ENCODE measurements at regions not wholly inside any gene's neighbourhood (a gene's known extent, or its start where the extent isn't known, plus 50 kb on each side); places are given as distances from the start of the nearest gene placed in this dataset.
"Not testable (repeated sequence)": the region's sequence is repeated elsewhere in the genome, so short reads cannot be mapped to it uniquely, and the experiment has no call there.

DNA sequence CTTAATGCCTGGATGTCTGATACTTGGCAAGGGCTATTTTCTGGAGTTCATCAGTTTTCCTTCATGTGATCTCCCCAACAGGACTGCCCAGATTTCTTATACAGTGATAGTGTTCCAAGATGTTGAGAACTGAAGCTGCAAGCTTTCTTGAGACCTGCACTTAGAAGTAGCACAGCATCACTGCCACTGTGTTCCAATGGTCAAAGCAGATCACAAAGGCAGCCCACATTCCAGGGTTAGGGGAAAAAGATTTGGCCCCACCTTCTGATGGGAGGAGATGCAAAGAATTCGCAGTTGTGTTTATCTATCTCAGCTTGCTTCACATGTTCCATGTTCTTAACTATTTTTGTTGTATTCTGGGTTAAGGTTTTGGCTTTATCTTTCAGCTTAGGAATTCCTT lies 78.2 kb downstream of the GPX5 start:
- Mint-ChIP-seq H3K27me3 (ENCODE audit: insufficient read depth) (peaks cover 38% of the 10 kb centered on the region), H3K4me1 (ENCODE audit: low read depth) (no peaks in the 10 kb centered on the region), H3K4me3 (no peak overlapping the region), H3K36me3 (ENCODE audit: low read depth) (no peaks in the 10 kb centered on the region), H3K9me3 (no peaks in the 10 kb centered on the region), H3K27ac (no peak overlapping the region)
- no peak for DNase-seq (ENCODE audit: low spot score)
- intact Hi-C loops (cut with micrococcal nuclease): no loop called here

- intact Hi-C loops (cut with micrococcal nuclease): no loop called here
- H3K4me1 Mint-ChIP-seq (ENCODE audit: low read depth): no peaks in the 10 kb centered on the region
- no peak overlapping the region for H3K4me3 Mint-ChIP-seq
- peaks cover 44% of the 10 kb centered on the region for H3K27me3 Mint-ChIP-seq (ENCODE audit: insufficient read depth)
- H3K9me3 Mint-ChIP-seq: no peaks in the 10 kb centered on the region
- no peaks in the 10 kb centered on the region for H3K36me3 Mint-ChIP-seq (ENCODE audit: low read depth)
- no peak for DNase-seq (ENCODE audit: low spot score)
- no peak overlapping the region for H3K27ac Mint-ChIP-seq
Observed at GRCh38 chr6:28606424-28607391, 81.0 kb downstream of the GPX5 start.

DNA sequence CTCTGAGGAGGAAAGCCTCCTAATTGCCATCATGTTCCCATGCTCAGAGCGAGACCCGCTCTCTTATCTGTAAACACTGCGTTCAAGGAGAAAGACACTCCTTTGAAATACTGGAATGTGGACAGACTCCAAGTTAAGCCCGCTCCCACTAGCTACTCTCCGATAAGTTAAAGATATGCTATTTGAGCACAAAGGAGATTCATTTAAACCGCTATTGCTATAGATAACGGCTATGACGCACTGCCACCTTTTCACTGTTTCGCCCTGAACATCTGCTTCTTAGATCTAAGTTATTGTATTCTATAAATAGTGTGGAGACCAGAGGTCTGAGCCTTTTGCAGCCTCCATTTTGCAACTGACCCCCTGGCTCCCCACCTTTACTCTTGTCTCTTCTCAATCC lies 82.3 kb downstream of the GPX5 start:
- H3K27ac Mint-ChIP-seq: no peak overlapping the region
- no peaks in the 10 kb centered on the region for H3K36me3 Mint-ChIP-seq (ENCODE audit: low read depth)
- H3K4me1 Mint-ChIP-seq (ENCODE audit: low read depth): no peaks in the 10 kb centered on the region
- intact Hi-C loops (cut with micrococcal nuclease): no loop called here
- H3K9me3 Mint-ChIP-seq: no peaks in the 10 kb centered on the region
- DNase-seq (ENCODE audit: low spot score): no peak
- H3K4me3 Mint-ChIP-seq: no peak overlapping the region
- H3K27me3 Mint-ChIP-seq (ENCODE audit: insufficient read depth): peaks cover 46% of the 10 kb centered on the region

GRCh38 chr6:28609672-28610071 lies 84.0 kb downstream of the GPX5 start:
- Mint-ChIP-seq H3K27ac (no peak overlapping the region), H3K36me3 (ENCODE audit: low read depth) (no peaks in the 10 kb centered on the region), H3K4me1 (ENCODE audit: low read depth) (no peaks in the 10 kb centered on the region), H3K27me3 (ENCODE audit: insufficient read depth) (peaks cover 58% of the 10 kb centered on the region), H3K9me3 (no peaks in the 10 kb centered on the region), H3K4me3 (no peak overlapping the region)
- DNase-seq (ENCODE audit: low spot score): no peak
- intact Hi-C loops (cut with micrococcal nuclease): no loop called here

DNA sequence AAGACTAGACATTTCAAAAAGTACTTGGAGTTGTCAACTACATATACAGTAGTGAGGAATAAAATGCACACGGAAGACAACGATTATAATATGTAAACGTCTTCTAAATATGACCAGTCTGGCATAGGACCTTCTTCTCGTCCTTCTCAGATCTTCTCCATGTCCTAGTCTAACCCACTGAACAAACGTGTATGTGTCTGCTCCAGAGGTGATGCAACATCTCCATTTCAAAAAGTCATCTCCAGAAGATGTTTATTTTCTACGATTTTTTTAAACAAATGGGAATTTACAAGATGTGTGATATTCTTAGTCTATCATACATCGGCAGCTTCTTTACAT lies 89.9 kb downstream of the GPX5 start:
- no peaks in the 10 kb centered on the region for H3K36me3 Mint-ChIP-seq (ENCODE audit: low read depth)
- H3K4me3 Mint-ChIP-seq: no peak overlapping the region
- H3K9me3 Mint-ChIP-seq: peaks cover 4% of the 10 kb centered on the region
- intact Hi-C loops (cut with micrococcal nuclease): no loop called here
- H3K4me1 Mint-ChIP-seq (ENCODE audit: low read depth): no peaks in the 10 kb centered on the region
- H3K27ac Mint-ChIP-seq: no peak overlapping the region
- no peak for DNase-seq (ENCODE audit: low spot score)
- peaks cover 48% of the 10 kb centered on the region for H3K27me3 Mint-ChIP-seq (ENCODE audit: insufficient read depth)

GRCh38 chr6:28615955-28616747 lies 90.5 kb downstream of the GPX5 start:
- no peak overlapping the region for H3K27ac Mint-ChIP-seq
- H3K4me3 Mint-ChIP-seq: no peak overlapping the region
- peaks cover 4% of the 10 kb centered on the region for H3K9me3 Mint-ChIP-seq
- DNase-seq (ENCODE audit: low spot score): no peak
- intact Hi-C loops (cut with micrococcal nuclease): no loop called here
- H3K4me1 Mint-ChIP-seq (ENCODE audit: low read depth): no peaks in the 10 kb centered on the region
- peaks cover 47% of the 10 kb centered on the region for H3K27me3 Mint-ChIP-seq (ENCODE audit: insufficient read depth)
- H3K36me3 Mint-ChIP-seq (ENCODE audit: low read depth): no peaks in the 10 kb centered on the region

- no peak overlapping the region for H3K4me3 Mint-ChIP-seq
- H3K36me3 Mint-ChIP-seq (ENCODE audit: low read depth): no peaks in the 10 kb centered on the region
- H3K27ac Mint-ChIP-seq: no peak overlapping the region
- peaks cover 36% of the 10 kb centered on the region for H3K27me3 Mint-ChIP-seq (ENCODE audit: insufficient read depth)
- peaks cover 7% of the 10 kb centered on the region for H3K9me3 Mint-ChIP-seq
- no peaks in the 10 kb centered on the region for H3K4me1 Mint-ChIP-seq (ENCODE audit: low read depth)
- DNase-seq (ENCODE audit: low spot score): no peak
- intact Hi-C loops (cut with micrococcal nuclease): no loop called here
Observed at GRCh38 chr6:28618898-28619555, 93.3 kb downstream of the GPX5 start.

DNA sequence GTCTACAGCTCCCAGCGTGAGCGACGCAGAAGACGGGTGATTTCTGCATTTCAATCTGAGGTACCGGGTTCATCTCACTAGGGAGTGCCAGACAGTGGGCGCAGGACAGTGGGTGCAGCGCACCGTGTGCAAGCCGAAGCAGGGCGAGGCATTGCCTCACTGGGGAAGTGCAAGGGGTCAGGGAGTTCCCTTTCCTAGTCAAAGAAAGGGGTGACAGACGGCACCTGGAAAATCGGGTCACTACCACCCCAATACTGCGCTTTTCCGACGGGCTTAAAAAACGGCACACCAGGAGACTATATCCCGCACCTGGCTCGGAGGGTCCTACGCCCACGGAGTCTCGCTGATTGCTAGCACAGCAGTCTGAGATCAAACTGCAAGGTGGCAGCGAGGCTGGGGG lies 95.6 kb downstream of the GPX5 start:
- intact Hi-C loops (cut with micrococcal nuclease); DNase-seq (ENCODE audit: low spot score); H3K36me3 Mint-ChIP-seq (ENCODE audit: low read depth); H3K4me1 Mint-ChIP-seq (ENCODE audit: low read depth); H3K27ac Mint-ChIP-seq; H3K4me3 Mint-ChIP-seq; H3K9me3 Mint-ChIP-seq: not testable (repeated sequence)
- peaks cover 17% of the 10 kb centered on the region for H3K27me3 Mint-ChIP-seq (ENCODE audit: insufficient read depth)

- H3K4me1 Mint-ChIP-seq (ENCODE audit: low read depth); DNase-seq (ENCODE audit: low spot score); H3K4me3 Mint-ChIP-seq; H3K9me3 Mint-ChIP-seq; H3K36me3 Mint-ChIP-seq (ENCODE audit: low read depth); H3K27ac Mint-ChIP-seq; intact Hi-C loops (cut with micrococcal nuclease); H3K27me3 Mint-ChIP-seq (ENCODE audit: insufficient read depth): not testable (repeated sequence)
Observed at GRCh38 chr6:28623242-28623641, 97.6 kb downstream of the GPX5 start.

GRCh38 chr6:28626386-28626785 lies 100.7 kb downstream of the GPX5 start:
- H3K4me1 Mint-ChIP-seq (ENCODE audit: low read depth); H3K9me3 Mint-ChIP-seq; H3K27ac Mint-ChIP-seq; H3K36me3 Mint-ChIP-seq (ENCODE audit: low read depth); H3K4me3 Mint-ChIP-seq; DNase-seq (ENCODE audit: low spot score); H3K27me3 Mint-ChIP-seq (ENCODE audit: insufficient read depth); intact Hi-C loops (cut with micrococcal nuclease): not testable (repeated sequence)

DNA sequence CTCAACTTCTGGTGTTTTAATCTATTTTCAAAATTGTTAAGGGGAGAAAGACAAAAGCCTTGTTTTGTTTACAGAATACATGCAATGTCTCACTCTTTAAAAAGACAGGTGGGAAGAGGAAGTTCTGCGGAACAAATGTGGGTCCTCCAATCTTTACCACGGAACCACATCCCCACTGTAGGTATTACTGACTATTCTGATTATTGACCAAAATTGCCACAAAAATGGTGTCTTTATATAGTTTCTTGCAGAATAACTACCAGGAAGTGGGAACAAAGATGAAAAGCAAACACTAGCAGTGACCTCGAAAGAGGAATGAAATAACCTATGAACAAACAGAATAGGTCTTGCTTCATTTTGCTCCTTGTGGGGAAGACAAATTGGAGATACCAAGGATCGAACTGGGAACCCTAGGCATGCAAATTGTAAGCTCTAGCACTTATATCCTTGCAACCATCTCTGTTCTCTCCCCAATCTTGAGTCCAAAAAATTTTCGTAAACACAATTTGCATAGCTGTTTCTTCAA lies 106.7 kb downstream of the GPX5 start:
- no peak for DNase-seq (ENCODE audit: low spot score)
- H3K4me1 Mint-ChIP-seq (ENCODE audit: low read depth): peaks cover 14% of the 10 kb centered on the region
- no peaks in the 10 kb centered on the region for H3K36me3 Mint-ChIP-seq (ENCODE audit: low read depth)
- peaks cover 6% of the 10 kb centered on the region for H3K9me3 Mint-ChIP-seq
- intact Hi-C loops (cut with micrococcal nuclease): loop anchor here (10.0 kb wide), 3 partner anchors 102 to 1348 kb away; no protein-coding TSS in a partner anchor
- H3K4me3 Mint-ChIP-seq: no peak overlapping the region
- H3K27me3 Mint-ChIP-seq (ENCODE audit: insufficient read depth): peaks cover 40% of the 10 kb centered on the region
- H3K27ac Mint-ChIP-seq: no peak overlapping the region

DNA sequence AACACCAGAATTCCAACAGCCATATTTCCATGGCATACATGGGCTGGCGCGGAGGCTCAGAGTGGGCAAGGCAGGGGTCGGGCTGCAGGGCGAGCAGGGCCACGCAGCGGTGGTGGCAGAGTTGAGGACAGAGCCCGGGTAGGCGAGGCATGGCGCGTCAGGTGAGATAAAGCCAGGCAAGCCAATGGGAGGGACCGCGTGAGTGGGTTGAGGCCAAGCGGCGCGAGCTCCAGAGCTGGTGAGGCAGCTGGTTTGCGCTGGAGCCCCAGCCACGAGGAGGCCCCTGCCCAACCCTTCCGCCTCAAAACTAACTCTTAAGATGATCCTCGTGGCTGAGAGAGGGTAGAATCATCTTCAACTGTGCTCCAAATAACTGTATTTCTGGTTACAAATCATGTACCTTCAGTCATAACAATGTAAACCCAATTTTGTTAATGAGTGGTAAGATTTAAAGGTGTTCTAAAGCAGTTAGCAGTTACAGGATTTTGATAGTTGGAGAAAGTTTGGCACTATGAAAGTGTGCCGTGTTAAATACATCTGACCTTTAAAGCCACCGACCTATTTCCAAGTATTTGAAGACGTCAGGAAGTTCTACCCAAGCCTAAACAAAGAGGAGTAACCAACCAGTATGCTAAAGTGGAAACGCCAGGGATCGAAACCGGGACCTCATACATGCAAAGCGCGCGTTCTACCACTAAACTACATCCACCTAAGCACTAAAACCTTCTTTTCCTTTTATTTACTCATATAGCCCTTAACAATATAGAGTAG lies 107.9 kb downstream of the GPX5 start:
- intact Hi-C loops (cut with micrococcal nuclease): loop anchor here (10.0 kb wide), 3 partner anchors 101 to 1349 kb away; no protein-coding TSS in a partner anchor
- Mint-ChIP-seq H3K36me3 (ENCODE audit: low read depth) (no peaks in the 10 kb centered on the region), H3K4me3 (no peak overlapping the region)

More for the DNA sequence above, 107.9 kb downstream of the GPX5 start:
- H3K4me1 Mint-ChIP-seq (ENCODE audit: low read depth): peaks cover 14% of the 10 kb centered on the region
- no peak for DNase-seq (ENCODE audit: low spot score)
- H3K27me3 Mint-ChIP-seq (ENCODE audit: insufficient read depth): peaks cover 47% of the 10 kb centered on the region
- H3K27ac Mint-ChIP-seq: no peak overlapping the region
- H3K9me3 Mint-ChIP-seq: peaks cover 6% of the 10 kb centered on the region

Data from activated T-helper 1 cell treated with anti-CD3 and anti-CD28 coated beads, Interleukin-12 subunit alpha, Interleukin-12 subunit beta, Interleukin-2, Interleukin-4 antibody, amounts not matched to agents 30 ng/mL and 10 ng/mL and 1 ng/mL, durations not matched to agents 14 hours and 24 hours and 36 hours (primary cell).